WTC11 (cell line): ENCODE measurements at regions not wholly inside any gene's neighbourhood (a gene's known extent, or its start where the extent isn't known, plus 50 kb on each side); places are given as distances from the start of the nearest gene placed in this dataset.

Experiments used
- ATAC-seq: fragments of 200-7000 bp; cut with Tn5 transposase; 2 replicates; pipeline ENCODE4 v1.10.0; 2021; ENCODE audit warnings: mild to moderate bottlenecking, moderate library complexity
- CTCF ChIA-PET: fragments of 300-600 bp; sonication (Branson Sonifier 250); formaldehyde crosslinking; loops from one replicate; lab custom pipeline; 2021; ENCODE audit warnings: antibody characterized with exemption; lab: Charles Lee
- POLR2A ChIA-PET: fragments of 350-600 bp; sonication (Branson Sonifier 250); formaldehyde crosslinking; loops from one replicate; lab custom pipeline; 2021; ENCODE audit warnings: antibody characterized with exemption; lab: Charles Lee
- DNase-seq: peaks from one replicate; pipeline ENCODE4 v3.0.0; 2021; ENCODE audit warnings: low spot score
- H3K27ac Mint-ChIP-seq: 2 replicates; pipeline ENCODE4 v1.8.0; 2021; ENCODE audit warnings: mixed read lengths
- H3K27me3 Mint-ChIP-seq: 2 replicates; pipeline ENCODE4 v1.8.0; 2021; ENCODE audit warnings: low read depth, mild to moderate bottlenecking, moderate library complexity, mixed read lengths
- H3K36me3 Mint-ChIP-seq: 2 replicates; pipeline ENCODE4 v1.8.0; 2021; ENCODE audit warnings: mixed read lengths
- H3K4me1 Mint-ChIP-seq: 2 replicates; pipeline ENCODE4 v1.8.0; 2022; ENCODE audit warnings: mixed read lengths
- H3K4me3 Mint-ChIP-seq: 2 replicates; pipeline ENCODE4 v1.8.0; 2021; ENCODE audit warnings: mild to moderate bottlenecking, moderate library complexity, mixed read lengths
- H3K9me3 Mint-ChIP-seq: 2 replicates; pipeline ENCODE4 v1.8.0; 2021; ENCODE audit warnings: mixed read lengths
- AR ChIP-seq: fragments of 250-450 bp; sonication (Bioruptor Pico); IDR thresholded peaks from 2 replicates; pipeline ENCODE4 v1.9.0; 2021; ENCODE audit warnings: mild to moderate bottlenecking
- ATF1 ChIP-seq: sonication (generic); formaldehyde crosslinking; IDR thresholded peaks from 2 replicates; pipeline ENCODE4 v1.8.1; 2023; ENCODE audit warnings: mild to moderate bottlenecking, moderate library complexity, missing genetic modification reagents
- ATF3 ChIP-seq: sonication (generic); formaldehyde crosslinking; conservative IDR thresholded peaks from 2 replicates; pipeline ENCODE4 v1.8.1; 2022; ENCODE audit warnings: mild to moderate bottlenecking, missing genetic modification reagents
- CBFB ChIP-seq: sonication (generic); formaldehyde crosslinking; IDR thresholded peaks from 2 replicates; pipeline ENCODE4 v1.8.1; 2022; ENCODE audit warnings: mild to moderate bottlenecking, low read depth, missing genetic modification reagents
- CREB1 ChIP-seq: sonication (generic); formaldehyde crosslinking; IDR thresholded peaks from 2 replicates; pipeline ENCODE4 v1.8.0; 2023; ENCODE audit warnings: mild to moderate bottlenecking, missing genetic modification reagents
- CTCF ChIP-seq: fragments of 200-600 bp; IDR thresholded peaks from 2 replicates; pipeline ENCODE4 v1.8.0; 2022; ENCODE audit warnings: antibody characterized with exemption
- E2F1 ChIP-seq: sonication (generic); formaldehyde crosslinking; IDR thresholded peaks from 2 replicates; pipeline ENCODE4 v1.8.0; 2022; ENCODE audit warnings: mild to moderate bottlenecking, missing genetic modification reagents
- KAT7 ChIP-seq: sonication (generic); formaldehyde crosslinking; IDR thresholded peaks from 2 replicates; pipeline ENCODE4 v1.8.1; 2023; ENCODE audit warnings: missing genetic modification reagents, mild to moderate bottlenecking, borderline replicate concordance
- MAX ChIP-seq: sonication (generic); formaldehyde crosslinking; IDR thresholded peaks from 2 replicates; pipeline ENCODE4 v1.8.0; 2022; ENCODE audit warnings: mild to moderate bottlenecking, missing genetic modification reagents
- MXD4 ChIP-seq: fragments of 250-450 bp; sonication (Bioruptor Pico); IDR thresholded peaks from 2 replicates; pipeline ENCODE4 v1.8.0; 2021; ENCODE audit warnings: mild to moderate bottlenecking, moderate library complexity, borderline replicate concordance
- NFATC4 ChIP-seq: fragments of 250-450 bp; sonication (Bioruptor Pico); IDR thresholded peaks from 2 replicates; pipeline ENCODE4 v1.9.0; 2021; ENCODE audit warnings: mild to moderate bottlenecking
- NFE2L1 ChIP-seq: sonication (generic); formaldehyde crosslinking; IDR thresholded peaks from 2 replicates; pipeline ENCODE4 v1.8.1; 2023; ENCODE audit warnings: missing genetic modification reagents
- NFYB ChIP-seq: sonication (generic); formaldehyde crosslinking; conservative IDR thresholded peaks from 2 replicates; pipeline ENCODE4 v1.8.0; 2022; ENCODE audit warnings: low read depth, missing genetic modification reagents
- RELA ChIP-seq: sonication (generic); formaldehyde crosslinking; IDR thresholded peaks from 2 replicates; pipeline ENCODE4 v1.8.1; 2022; ENCODE audit warnings: missing genetic modification reagents, mild to moderate bottlenecking, borderline replicate concordance
- RORB ChIP-seq: fragments of 250-450 bp; sonication (Bioruptor Pico); IDR thresholded peaks from 2 replicates; pipeline ENCODE4 v1.9.0; 2021; ENCODE audit warnings: mild to moderate bottlenecking
- ZNF263 ChIP-seq: sonication (generic); formaldehyde crosslinking; IDR thresholded peaks from 2 replicates; pipeline ENCODE4 v1.8.1; 2022; ENCODE audit warnings: low read depth, mild to moderate bottlenecking, moderate library complexity, missing genetic modification reagents
- ZNF317 ChIP-seq: sonication (generic); formaldehyde crosslinking; IDR thresholded peaks from 2 replicates; pipeline ENCODE4 v1.8.1; 2023; ENCODE audit warnings: low read depth, mild to moderate bottlenecking, moderate library complexity, missing genetic modification reagents, borderline replicate concordance
- ZNF396 ChIP-seq: fragments of 250-450 bp; sonication (Bioruptor Pico); IDR thresholded peaks from 2 replicates; pipeline ENCODE4 v1.8.0; 2021; ENCODE audit warnings: mild to moderate bottlenecking, moderate library complexity, borderline replicate concordance
- TF ChIP-seq, protein P1 (sequence below): sonication (generic); formaldehyde crosslinking; IDR thresholded peaks from 2 replicates; pipeline ENCODE4 v1.8.1; 2022; ENCODE audit warnings: missing genetic modification reagents, borderline replicate concordance
- TF ChIP-seq, protein P2 (sequence below): sonication (generic); formaldehyde crosslinking; IDR thresholded peaks from 2 replicates; pipeline ENCODE4 v1.8.0; 2023; ENCODE audit warnings: missing genetic modification reagents

- no peak for TF ChIP-seq ATF1 (CRISPR knock-in tag)
- no peaks in the 10 kb centered on the region for H3K36me3 Mint-ChIP-seq
- DNase-seq: no peak
- POLR2A ChIA-PET: no interaction called here
- H3K27me3 Mint-ChIP-seq: no peaks in the 10 kb centered on the region
- CTCF ChIA-PET: no interaction called here
- no peaks in the 10 kb centered on the region for H3K4me1 Mint-ChIP-seq
- no peak for ATAC-seq
- H3K27ac Mint-ChIP-seq: no peak overlapping the region
- no peak overlapping the region for H3K4me3 Mint-ChIP-seq
- H3K9me3 Mint-ChIP-seq: peaks cover 7% of the 10 kb centered on the region; the same call in 1 of the 2 replicates
These were observed 912.6 kb downstream of the NTRK3 start for GRCh38 chr15:87343966-87344365.

DNA sequence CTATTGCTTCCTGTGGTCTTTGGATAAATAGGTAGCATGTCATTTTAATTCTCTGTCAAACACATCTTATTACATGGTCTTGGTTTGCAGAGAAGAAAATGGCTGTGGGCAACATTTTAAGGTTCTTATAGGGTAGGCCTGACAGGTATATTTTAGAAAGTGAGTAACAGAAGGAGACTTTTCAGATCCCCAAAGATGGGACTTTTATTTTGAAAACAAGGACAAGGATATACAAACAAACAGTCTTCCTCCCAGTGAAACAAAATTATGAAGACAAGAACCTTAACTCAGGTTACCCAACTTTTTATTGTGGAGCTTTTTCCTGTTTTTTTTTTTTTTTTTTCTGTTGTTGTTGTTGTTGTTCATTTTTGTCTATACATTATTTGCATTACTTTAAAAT is 916.2 kb downstream of the NTRK3 start:
- ATAC-seq: no peak
- CTCF ChIA-PET: no interaction called here

GRCh38 chr15:87326269-87326668 is 930.3 kb downstream of the NTRK3 start:
- POLR2A ChIA-PET: no interaction called here
- Mint-ChIP-seq H3K27me3 (peaks cover 2% of the 10 kb centered on the region; the same call in 1 of the 2 replicates), H3K4me1 (no peaks in the 10 kb centered on the region), H3K36me3 (0 out of 2 replicates have a peak, but pooled peaks cover 3% of the 10 kb centered on the region), H3K4me3 (no peak overlapping the region), H3K9me3 (peaks cover 6% of the 10 kb centered on the region), H3K27ac (no peak overlapping the region)
- DNase-seq (no peak), ATAC-seq (no peak)
- CTCF ChIA-PET: no interaction called here
- TF ChIP-seq ZNF396 (CRISPR knock-in tag): no peak
- no peak for TF ChIP-seq CREB1 (CRISPR knock-in tag)
- TF ChIP-seq RELA: no peak
- no peak for TF ChIP-seq ATF3 (CRISPR knock-in tag)
- no peak for TF ChIP-seq MAX (CRISPR knock-in tag)
- no peak for TF ChIP-seq ZNF317 (CRISPR knock-in tag)
- TF ChIP-seq, protein P1, sequence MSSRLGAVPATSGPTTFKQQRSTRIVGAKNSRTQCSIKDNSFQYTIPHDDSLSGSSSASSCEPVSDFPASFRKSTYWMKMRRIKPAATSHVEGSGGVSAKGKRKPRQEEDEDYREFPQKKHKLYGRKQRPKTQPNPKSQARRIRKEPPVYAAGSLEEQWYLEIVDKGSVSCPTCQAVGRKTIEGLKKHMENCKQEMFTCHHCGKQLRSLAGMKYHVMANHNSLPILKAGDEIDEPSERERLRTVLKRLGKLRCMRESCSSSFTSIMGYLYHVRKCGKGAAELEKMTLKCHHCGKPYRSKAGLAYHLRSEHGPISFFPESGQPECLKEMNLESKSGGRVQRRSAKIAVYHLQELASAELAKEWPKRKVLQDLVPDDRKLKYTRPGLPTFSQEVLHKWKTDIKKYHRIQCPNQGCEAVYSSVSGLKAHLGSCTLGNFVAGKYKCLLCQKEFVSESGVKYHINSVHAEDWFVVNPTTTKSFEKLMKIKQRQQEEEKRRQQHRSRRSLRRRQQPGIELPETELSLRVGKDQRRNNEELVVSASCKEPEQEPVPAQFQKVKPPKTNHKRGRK (CRISPR knock-in tag): no peak
- TF ChIP-seq NFATC4 (CRISPR knock-in tag): no peak
- no peak for TF ChIP-seq KAT7 (CRISPR knock-in tag)
- TF ChIP-seq, protein P2, sequence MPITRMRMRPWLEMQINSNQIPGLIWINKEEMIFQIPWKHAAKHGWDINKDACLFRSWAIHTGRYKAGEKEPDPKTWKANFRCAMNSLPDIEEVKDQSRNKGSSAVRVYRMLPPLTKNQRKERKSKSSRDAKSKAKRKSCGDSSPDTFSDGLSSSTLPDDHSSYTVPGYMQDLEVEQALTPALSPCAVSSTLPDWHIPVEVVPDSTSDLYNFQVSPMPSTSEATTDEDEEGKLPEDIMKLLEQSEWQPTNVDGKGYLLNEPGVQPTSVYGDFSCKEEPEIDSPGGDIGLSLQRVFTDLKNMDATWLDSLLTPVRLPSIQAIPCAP (CRISPR knock-in tag): no peak

More for the DNA sequence above, 916.2 kb downstream of the NTRK3 start:
- Mint-ChIP-seq H3K9me3 (no peaks in the 10 kb centered on the region; the same call in 1 of the 2 replicates), H3K36me3 (no peaks in the 10 kb centered on the region), H3K27ac (no peak overlapping the region), H3K4me3 (no peak overlapping the region), H3K4me1 (no peaks in the 10 kb centered on the region), H3K27me3 (no peaks in the 10 kb centered on the region)
- TF ChIP-seq NFE2L1 (CRISPR knock-in tag): no peak
- TF ChIP-seq E2F1: no peak
- no peak for TF ChIP-seq CREB1 (CRISPR knock-in tag)
- TF ChIP-seq CBFB (CRISPR knock-in tag): no peak
- no peak for TF ChIP-seq NFYB (CRISPR knock-in tag)
- TF ChIP-seq MXD4 (CRISPR knock-in tag): no peak
- no peak for TF ChIP-seq CTCF
- TF ChIP-seq ZNF263 (CRISPR knock-in tag): no peak
- TF ChIP-seq RELA: no peak
- TF ChIP-seq AR: no peak
- TF ChIP-seq RORB: no peak
- no peak for DNase-seq
- POLR2A ChIA-PET: no interaction called here
